ENCODE measurements at regions not wholly inside any gene's neighbourhood (a gene's known extent, or its start where the extent isn't known, plus 50 kb on each side); places are given as distances from the start of the nearest gene placed in this dataset.

DNA sequence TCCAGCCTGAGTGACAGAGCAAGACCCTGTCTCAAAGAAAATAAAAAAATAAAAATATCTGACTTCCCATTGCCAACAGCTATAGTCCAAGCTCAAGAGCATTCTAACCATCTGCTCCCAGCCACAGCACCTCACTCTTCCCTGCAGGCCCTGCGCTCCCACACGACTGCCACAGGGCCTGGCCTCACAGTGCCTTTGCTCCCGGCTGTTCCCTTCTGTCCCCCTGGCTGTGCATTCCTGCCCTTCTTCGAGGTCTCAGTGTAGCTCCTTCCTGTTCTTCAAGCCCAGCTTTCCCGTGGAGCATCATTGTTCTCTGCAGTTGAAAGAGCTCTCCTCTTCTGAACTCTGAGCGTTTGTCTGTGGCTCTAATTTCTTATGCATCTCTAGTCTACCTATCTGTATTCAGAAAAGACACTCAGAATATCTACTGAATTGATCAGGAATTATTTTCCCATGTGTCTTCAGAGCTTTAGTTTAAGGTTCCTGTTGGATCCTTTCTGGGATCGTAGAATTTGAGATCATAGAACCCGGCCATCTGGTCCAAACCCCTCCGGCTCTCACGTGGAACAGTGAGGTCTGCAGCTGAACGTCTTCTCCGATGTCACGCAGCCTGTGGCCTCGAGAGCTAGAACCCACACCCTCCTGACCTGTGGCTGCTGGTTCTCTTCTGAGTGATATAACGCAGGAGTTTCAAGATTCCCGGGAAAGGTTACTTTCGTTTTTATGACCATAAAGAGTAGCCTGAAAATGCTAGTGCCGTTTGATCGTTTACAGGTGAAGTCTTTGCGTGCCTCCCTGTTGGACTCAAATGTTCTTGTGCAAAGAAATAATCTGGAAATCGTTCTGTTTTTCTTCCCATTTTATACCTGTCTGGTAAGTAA lies 54.4 kb downstream of the DOP1B start:
- no peak overlapping the region for H3K4me2 ChIP-seq (ENCODE audit: low read length)
- no peak overlapping the region for H3K27ac ChIP-seq (ENCODE audit: low read depth, low read length)

GRCh38 chr21:36211660-36212512 lies 55.3 kb downstream of the DOP1B start:
- H3K79me2 ChIP-seq (ENCODE audit: control insufficient read depth, low read length): no peaks in the 10 kb centered on the region
- no peaks in the 10 kb centered on the region for H3F3A ChIP-seq (ENCODE audit: control insufficient read depth, insufficient read depth)
- H3K4me1 ChIP-seq (ENCODE audit: control insufficient read depth, low read length): no peaks in the 10 kb centered on the region
- H3K36me3 ChIP-seq (ENCODE audit: control insufficient read depth, low read length): no peaks in the 10 kb centered on the region
- TF ChIP-seq CTCF (IDR thresholded peaks at IDR 0.05; ENCODE audit: low read depth, low read length, poor library complexity, severe bottlenecking): no peak
- no peak for TF ChIP-seq EZH2phosphoT487 (IDR thresholded peaks at IDR 0.05; ENCODE audit: borderline replicate concordance, low read length)
- H3K9me3 ChIP-seq (ENCODE audit: control insufficient read depth, insufficient read depth, low read length): no peaks in the 10 kb centered on the region
- H3K27ac ChIP-seq (ENCODE audit: low read depth, low read length): no peak overlapping the region
- H3K4me3 ChIP-seq (ENCODE audit: low read length): no peak overlapping the region
- H4K20me1 ChIP-seq (ENCODE audit: control insufficient read depth, insufficient read depth, low read depth, low read length): no peaks in the 10 kb centered on the region
- H3K9me2 ChIP-seq (replicated peaks; ENCODE audit: control insufficient read depth, low read length): no peaks in the 10 kb centered on the region
- H3K27me3 ChIP-seq (ENCODE audit: control insufficient read depth, low read length): no peaks in the 10 kb centered on the region
- H3K4me2 ChIP-seq (ENCODE audit: low read length): no peak overlapping the region

More for the DNA sequence above, 54.4 kb downstream of the DOP1B start:
- Histone ChIP-seq H3K4me1 (ENCODE audit: control insufficient read depth, low read length) (no peaks in the 10 kb centered on the region), H3K79me2 (ENCODE audit: control insufficient read depth, low read length) (no peaks in the 10 kb centered on the region), H3K36me3 (ENCODE audit: control insufficient read depth, low read length) (no peaks in the 10 kb centered on the region), H3K27me3 (ENCODE audit: control insufficient read depth, low read length) (no peaks in the 10 kb centered on the region), H3K4me3 (ENCODE audit: low read length) (no peak overlapping the region), H3F3A (ENCODE audit: control insufficient read depth, insufficient read depth) (no peaks in the 10 kb centered on the region), H3K9me3 (ENCODE audit: control insufficient read depth, insufficient read depth, low read length) (no peaks in the 10 kb centered on the region), H4K20me1 (ENCODE audit: control insufficient read depth, insufficient read depth, low read depth, low read length) (no peaks in the 10 kb centered on the region), H3K9me2 (replicated peaks; ENCODE audit: control insufficient read depth, low read length) (no peaks in the 10 kb centered on the region)
- no peak for TF ChIP-seq EZH2phosphoT487 (IDR thresholded peaks at IDR 0.05; ENCODE audit: borderline replicate concordance, low read length)
- TF ChIP-seq CTCF (IDR thresholded peaks at IDR 0.05; ENCODE audit: low read depth, low read length, poor library complexity, severe bottlenecking): no peak

DNA sequence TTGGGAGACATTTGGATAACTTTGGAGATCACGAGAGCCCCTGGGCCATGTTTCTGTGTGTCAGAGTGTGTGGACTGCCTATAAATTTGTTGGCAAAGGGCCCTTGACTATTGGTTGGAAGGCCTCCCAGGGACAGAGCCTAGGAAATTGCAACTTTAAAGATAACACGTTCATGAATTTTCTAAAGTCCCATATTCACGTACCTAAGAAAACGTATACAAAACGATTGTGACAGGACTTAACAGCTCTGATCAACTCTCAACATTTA lies 55.8 kb downstream of the DOP1B start:
- H3K4me1 ChIP-seq (ENCODE audit: control insufficient read depth, low read length): no peaks in the 10 kb centered on the region

More for the DNA sequence above, 55.8 kb downstream of the DOP1B start:
- Histone ChIP-seq H3K4me2 (ENCODE audit: low read length) (no peak overlapping the region), H3F3A (ENCODE audit: control insufficient read depth, insufficient read depth) (no peaks in the 10 kb centered on the region), H3K27ac (ENCODE audit: low read depth, low read length) (no peak overlapping the region), H4K20me1 (ENCODE audit: control insufficient read depth, insufficient read depth, low read depth, low read length) (no peaks in the 10 kb centered on the region), H3K79me2 (ENCODE audit: control insufficient read depth, low read length) (no peaks in the 10 kb centered on the region), H3K4me3 (ENCODE audit: low read length) (no peak overlapping the region), H3K9me2 (replicated peaks; ENCODE audit: control insufficient read depth, low read length) (no peaks in the 10 kb centered on the region), H3K9me3 (ENCODE audit: control insufficient read depth, insufficient read depth, low read length) (no peaks in the 10 kb centered on the region), H3K27me3 (ENCODE audit: control insufficient read depth, low read length) (no peaks in the 10 kb centered on the region), H3K36me3 (ENCODE audit: control insufficient read depth, low read length) (no peaks in the 10 kb centered on the region)
- TF ChIP-seq CTCF (IDR thresholded peaks at IDR 0.05; ENCODE audit: low read depth, low read length, poor library complexity, severe bottlenecking) (no peak), EZH2phosphoT487 (IDR thresholded peaks at IDR 0.05; ENCODE audit: borderline replicate concordance, low read length) (no peak)
